Stomach (tissue), 4 donors: ENCODE measurements at regions not wholly inside any gene's neighbourhood (a gene's known extent, or its start where the extent isn't known, plus 50 kb on each side); places are given as distances from the start of the nearest gene placed in this dataset.

Source experiments
- EP300 ChIP-seq: sonication (generic); formaldehyde crosslinking; IDR thresholded peaks from one replicate; pipeline ENCODE4 v1.6.1; 2017; ENCODE audit warnings: antibody characterized with exemption
- POLR2A ChIP-seq, 4 donors: fragments of 450-650 bp; IDR thresholded peaks; one replicate each; pipeline ENCODE4 v1.6.1; 2016; ENCODE audit warnings: antibody characterized with exemption in 4 of 4, control low read depth in 2 of 4, mild to moderate bottlenecking in 1 of 4, moderate library complexity in 1 of 4
- POLR2AphosphoS5 ChIP-seq, 3 donors: sonication (generic); formaldehyde crosslinking; IDR thresholded peaks; one replicate each; pipeline ENCODE4 v1.6.1; 2016; ENCODE audit warnings: antibody characterized with exemption in 3 of 3
- TF ChIP-seq, protein P1 (sequence below), 7 experiments: fragments of 450-650 bp in 4 of 7; fragments of 200-600 bp in 3 of 7; sonication (generic) in 3 of 7; IDR thresholded peaks; one replicate each; pipeline ENCODE4 v1.5.1; 2016 to 2019; ENCODE audit warnings: antibody characterized with exemption in 7 of 7, control low read depth in 2 of 7, mild to moderate bottlenecking in 1 of 7

DNA sequence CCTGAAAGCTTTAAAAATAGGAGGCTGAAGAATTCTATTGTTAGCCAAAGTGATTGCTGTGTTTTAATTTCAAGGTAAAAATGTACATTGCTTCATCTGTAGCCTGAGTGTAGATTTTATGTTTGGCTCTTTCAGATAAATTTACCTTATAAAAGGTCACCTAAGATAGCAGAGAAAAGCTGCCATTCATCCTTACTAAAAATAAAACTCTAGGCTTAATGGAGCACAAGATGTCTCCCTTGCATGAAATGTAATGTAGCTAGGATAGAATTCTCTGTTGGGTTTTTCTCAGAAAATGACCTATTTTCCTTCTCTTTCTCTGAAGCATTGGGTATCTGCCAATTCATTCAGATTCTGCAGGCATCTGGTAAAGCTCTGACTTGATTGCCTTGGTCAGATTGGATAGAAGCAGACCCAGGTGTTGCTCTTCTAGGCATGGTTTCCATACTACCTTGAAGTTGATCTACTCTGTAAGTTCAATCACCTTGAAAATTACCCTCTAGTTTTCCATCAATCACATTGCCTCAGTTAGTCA, 176.6 kb upstream of the GORAB start:
- TF ChIP-seq POLR2A (IDR thresholded peaks at IDR 0.05) (no peak), POLR2AphosphoS5 (IDR thresholded peaks at IDR 0.05) (no peak), EP300 (no peak)
- TF ChIP-seq, protein P1, sequence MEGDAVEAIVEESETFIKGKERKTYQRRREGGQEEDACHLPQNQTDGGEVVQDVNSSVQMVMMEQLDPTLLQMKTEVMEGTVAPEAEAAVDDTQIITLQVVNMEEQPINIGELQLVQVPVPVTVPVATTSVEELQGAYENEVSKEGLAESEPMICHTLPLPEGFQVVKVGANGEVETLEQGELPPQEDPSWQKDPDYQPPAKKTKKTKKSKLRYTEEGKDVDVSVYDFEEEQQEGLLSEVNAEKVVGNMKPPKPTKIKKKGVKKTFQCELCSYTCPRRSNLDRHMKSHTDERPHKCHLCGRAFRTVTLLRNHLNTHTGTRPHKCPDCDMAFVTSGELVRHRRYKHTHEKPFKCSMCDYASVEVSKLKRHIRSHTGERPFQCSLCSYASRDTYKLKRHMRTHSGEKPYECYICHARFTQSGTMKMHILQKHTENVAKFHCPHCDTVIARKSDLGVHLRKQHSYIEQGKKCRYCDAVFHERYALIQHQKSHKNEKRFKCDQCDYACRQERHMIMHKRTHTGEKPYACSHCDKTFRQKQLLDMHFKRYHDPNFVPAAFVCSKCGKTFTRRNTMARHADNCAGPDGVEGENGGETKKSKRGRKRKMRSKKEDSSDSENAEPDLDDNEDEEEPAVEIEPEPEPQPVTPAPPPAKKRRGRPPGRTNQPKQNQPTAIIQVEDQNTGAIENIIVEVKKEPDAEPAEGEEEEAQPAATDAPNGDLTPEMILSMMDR (IDR thresholded peaks at IDR 0.05): no peak
